ENCODE measurements at regions not wholly inside any gene's neighbourhood (a gene's known extent, or its start where the extent isn't known, plus 50 kb on each side); places are given as distances from the start of the nearest gene placed in this dataset.

DNA sequence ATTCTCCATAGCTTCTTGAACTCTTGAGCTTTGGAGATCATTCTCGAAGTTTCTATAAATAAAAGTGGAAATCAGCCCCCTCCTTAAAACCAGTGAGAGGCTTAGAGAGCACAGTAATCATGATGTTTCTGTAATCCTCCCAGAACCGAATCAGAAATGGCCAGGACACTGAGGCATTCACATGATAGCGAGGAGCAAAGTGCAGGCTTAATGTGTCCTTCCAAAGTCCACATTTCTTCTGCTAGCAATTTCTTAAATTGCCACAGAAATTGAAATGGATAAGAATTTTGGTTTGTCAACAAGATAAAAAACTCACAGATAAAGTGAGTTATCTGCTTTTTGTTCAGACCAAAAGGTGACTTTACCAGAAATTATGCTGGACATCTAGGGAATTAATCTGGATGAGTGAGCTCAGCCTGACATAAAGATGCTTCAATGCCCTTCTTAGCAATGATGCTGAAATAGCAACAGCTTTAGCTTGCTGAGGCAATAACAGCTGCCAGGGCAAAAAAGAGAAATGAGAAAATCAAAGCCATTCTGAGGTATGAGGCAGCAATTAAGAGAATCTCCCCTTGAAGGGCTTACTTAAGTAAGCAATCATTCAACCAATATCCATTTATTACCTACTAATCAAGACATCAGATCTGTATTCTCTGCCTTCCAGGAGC is 82.4 kb upstream of the PHLPP1 start:
- TF ChIP-seq CTCF (conservative IDR thresholded peaks at IDR 0.05; ENCODE audit: low read depth, low read length) (no peak), EZH2phosphoT487 (IDR thresholded peaks at IDR 0.05; ENCODE audit: borderline replicate concordance, low read length) (no peak), EZH2 (IDR thresholded peaks at IDR 0.05; ENCODE audit: low read length, unreplicated experiment) (no peak)

Measured in PC-3 (cell line).